Keratinocyte (primary cell): ENCODE measurements at regions not wholly inside any gene's neighbourhood (a gene's known extent, or its start where the extent isn't known, plus 50 kb on each side); places are given as distances from the start of the nearest gene placed in this dataset.

Source experiments
- EZH2 ChIP-seq: IDR thresholded peaks from one replicate; pipeline ENCODE4 v1.6.1; 2012; ENCODE audit warnings: inconsistent platforms, mild to moderate bottlenecking, low read length, moderate library complexity
- TF ChIP-seq, protein P1 (sequence below), 3 experiments: IDR thresholded peaks in 1 of 3; conservative IDR thresholded peaks in 1 of 3; optimal IDR thresholded peaks in 1 of 3; 2 replicates in 2 of 3; 3 replicates in 1 of 3; pipeline versions ENCODE3 to v1.5.1; 2011; ENCODE audit warnings: low read length in 3 of 3, mild to moderate bottlenecking in 3 of 3, moderate library complexity in 2 of 3, control low read depth in 1 of 3, inconsistent platforms in 1 of 3; ENCODE audit not compliant: insufficient read depth in 2 of 3; ENCODE audit errors: extremely low read depth in 1 of 3

DNA sequence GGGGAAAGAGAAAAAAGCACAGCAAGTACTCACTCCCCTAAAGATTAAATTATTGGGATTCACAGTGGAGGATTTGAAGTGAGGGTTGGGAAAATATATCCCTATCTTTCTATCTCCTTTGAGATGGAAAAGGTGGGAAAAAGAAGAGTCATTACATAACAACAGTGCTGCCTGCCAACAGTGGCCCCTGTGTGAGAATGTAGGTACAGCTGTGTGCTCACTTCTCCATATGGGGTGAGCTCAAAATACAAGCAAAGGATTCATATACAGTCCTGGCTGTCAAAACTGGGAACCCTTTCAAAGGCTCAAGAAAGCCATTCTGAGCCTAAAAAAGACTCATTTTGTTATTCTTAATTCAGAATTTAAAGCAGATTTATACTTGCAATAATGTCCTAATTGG, 458.5 kb downstream of the GPAM start:
- TF ChIP-seq, protein P1, sequence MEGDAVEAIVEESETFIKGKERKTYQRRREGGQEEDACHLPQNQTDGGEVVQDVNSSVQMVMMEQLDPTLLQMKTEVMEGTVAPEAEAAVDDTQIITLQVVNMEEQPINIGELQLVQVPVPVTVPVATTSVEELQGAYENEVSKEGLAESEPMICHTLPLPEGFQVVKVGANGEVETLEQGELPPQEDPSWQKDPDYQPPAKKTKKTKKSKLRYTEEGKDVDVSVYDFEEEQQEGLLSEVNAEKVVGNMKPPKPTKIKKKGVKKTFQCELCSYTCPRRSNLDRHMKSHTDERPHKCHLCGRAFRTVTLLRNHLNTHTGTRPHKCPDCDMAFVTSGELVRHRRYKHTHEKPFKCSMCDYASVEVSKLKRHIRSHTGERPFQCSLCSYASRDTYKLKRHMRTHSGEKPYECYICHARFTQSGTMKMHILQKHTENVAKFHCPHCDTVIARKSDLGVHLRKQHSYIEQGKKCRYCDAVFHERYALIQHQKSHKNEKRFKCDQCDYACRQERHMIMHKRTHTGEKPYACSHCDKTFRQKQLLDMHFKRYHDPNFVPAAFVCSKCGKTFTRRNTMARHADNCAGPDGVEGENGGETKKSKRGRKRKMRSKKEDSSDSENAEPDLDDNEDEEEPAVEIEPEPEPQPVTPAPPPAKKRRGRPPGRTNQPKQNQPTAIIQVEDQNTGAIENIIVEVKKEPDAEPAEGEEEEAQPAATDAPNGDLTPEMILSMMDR (optimal IDR thresholded peaks at IDR 0.05 in 1 of 3, IDR thresholded peaks at IDR 0.05 in 1 of 3, conservative IDR thresholded peaks at IDR 0.05 in 1 of 3; ENCODE audit: extremely low read depth in 1 of 3, insufficient read depth in 2 of 3, low read length in 3 of 3) = no peak
- TF ChIP-seq EZH2 = no peak
